ENCODE measurements at regions not wholly inside any gene's neighbourhood (a gene's known extent, or its start where the extent isn't known, plus 50 kb on each side); places are given as distances from the start of the nearest gene placed in this dataset.

- TF ChIP-seq CTCF (IDR thresholded peaks at IDR 0.05), result no peak
- no peak for TF ChIP-seq POLR2A (IDR thresholded peaks at IDR 0.05; ENCODE audit: low read depth)
Observed at GRCh38 chr20:58010186-58010585, 218.3 kb downstream of the ANKRD60 start.
